Endothelial cell of umbilical vein (primary cell): ENCODE measurements at regions not wholly inside any gene's neighbourhood (a gene's known extent, or its start where the extent isn't known, plus 50 kb on each side); places are given as distances from the start of the nearest gene placed in this dataset.

Experiments
- BruUV-seq: library from RNA; stranded (reverse); fragments of 400-500 nt; replicated peaks from 2 replicates; lab custom pipeline; 2021; lab: Mats Ljungman, UMichigan
- CTCF ChIA-PET: fragments of 300-600, 350-600 bp; sonication (Branson Sonifier 250); formaldehyde crosslinking; loops from one replicate; lab custom pipeline; 2021; ENCODE audit warnings: antibody characterized with exemption, inconsistent platforms; lab: Charles Lee
- POLR2A ChIA-PET: fragments of 300-600, 350-600 bp; sonication (Branson Sonifier 250); formaldehyde crosslinking; loops from one replicate; lab custom pipeline; 2021; ENCODE audit warnings: antibody characterized with exemption, inconsistent platforms; lab: Charles Lee
- DNase-seq: peaks from one replicate; pipeline ENCODE4 v3.0.0-alpha.2; 2011; ENCODE audit warnings: low read depth, low spot score
- FAIRE-seq: peaks from 2 replicates; lab custom pipeline; 2011; peaks lifted over from hg19 to GRCh38; lab: Jason Lieb, UNC
- H2AFZ ChIP-seq: 2 replicates; pipeline ENCODE4 v1.6.0; 2012; ENCODE audit warnings: low read depth, low read length, control low read depth, inconsistent platforms
- H3K27ac ChIP-seq: 2 replicates; pipeline ENCODE4 v1.5.1; 2011; ENCODE audit warnings: low read depth, mild to moderate bottlenecking, control low read depth, low read length, moderate library complexity; ENCODE audit not compliant: insufficient read depth
- H3K27me3 ChIP-seq, 2 experiments: 2 replicates each; pipeline versions ENCODE4 v1.6.0 to v1.6.1; 2011; ENCODE audit warnings: low read length in 2 of 2, mixed read lengths in 1 of 2; ENCODE audit not compliant: control insufficient read depth in 2 of 2, insufficient read depth in 2 of 2
- H3K36me3 ChIP-seq, 2 experiments: 2 replicates in 1 of 2; 3 replicates in 1 of 2; pipeline ENCODE4 v1.5.1; 2011; ENCODE audit warnings: low read length in 2 of 2, mild to moderate bottlenecking in 1 of 2, moderate library complexity in 1 of 2; ENCODE audit not compliant: control insufficient read depth in 2 of 2, insufficient read depth in 2 of 2; ENCODE audit errors: extremely low read depth in 1 of 2
- H3K4me1 ChIP-seq: 3 replicates; pipeline ENCODE4 v1.5.1; 2011; ENCODE audit warnings: mild to moderate bottlenecking, low read length; ENCODE audit not compliant: control insufficient read depth, insufficient read depth; ENCODE audit errors: extremely low read depth
- H3K4me2 ChIP-seq: 2 replicates; pipeline ENCODE4 v1.6.1; 2011; ENCODE audit warnings: low read length, control low read depth, mixed read lengths; ENCODE audit not compliant: insufficient read depth
- H3K4me3 ChIP-seq, 3 experiments: fragments of 200-600 bp in 1 of 3; sonication (generic), shearing (Covaris generic) in 1 of 3; replicated peaks in 1 of 3; 2 replicates each; pipeline ENCODE4 v1.5.1; 2011 to 2016; ENCODE audit warnings: control low read depth in 3 of 3, low read length in 3 of 3, mild to moderate bottlenecking in 2 of 3, inconsistent platforms in 1 of 3, low read depth in 1 of 3, moderate library complexity in 1 of 3; ENCODE audit not compliant: insufficient read depth in 1 of 3
- H3K79me2 ChIP-seq: 2 replicates; pipeline ENCODE4 v1.6.0; 2012; ENCODE audit warnings: low read length, inconsistent platforms; ENCODE audit not compliant: control insufficient read depth, insufficient read depth
- H3K9ac ChIP-seq: replicated peaks from 2 replicates; pipeline ENCODE3; 2011; ENCODE audit warnings: low read length, control low read depth; ENCODE audit not compliant: insufficient read depth; ENCODE audit errors: extremely low read depth
- H3K9me1 ChIP-seq: replicated peaks from 3 replicates; pipeline ENCODE4 v1.6.0; 2011; ENCODE audit warnings: mild to moderate bottlenecking, low read length; ENCODE audit not compliant: control insufficient read depth, insufficient read depth; ENCODE audit errors: extremely low read depth
- H3K9me3 ChIP-seq: replicated peaks from 2 replicates; pipeline ENCODE4 v1.5.1; 2012; ENCODE audit warnings: low read length, inconsistent platforms; ENCODE audit not compliant: control insufficient read depth, insufficient read depth
- H4K20me1 ChIP-seq: replicated peaks from 2 replicates; pipeline ENCODE3; 2011; ENCODE audit warnings: mild to moderate bottlenecking, low read length; ENCODE audit not compliant: control insufficient read depth, insufficient read depth; ENCODE audit errors: extremely low read depth
- EZH2 ChIP-seq: IDR thresholded peaks from 2 replicates; pipeline ENCODE4 v1.6.1; 2012; ENCODE audit warnings: borderline replicate concordance, low read depth, mild to moderate bottlenecking, moderate library complexity, low read length, inconsistent platforms; ENCODE audit not compliant: severe bottlenecking
- FOS ChIP-seq: IDR thresholded peaks from 2 replicates; pipeline ENCODE4 v1.6.1; 2011; ENCODE audit warnings: mild to moderate bottlenecking, low read length, moderate library complexity, borderline replicate concordance; ENCODE audit not compliant: insufficient read depth
- GATA2 ChIP-seq: IDR thresholded peaks from 2 replicates; pipeline ENCODE4 v1.7.0; 2011; ENCODE audit warnings: low read depth, mild to moderate bottlenecking, moderate library complexity, mixed read lengths, low read length; ENCODE audit not compliant: insufficient read length, insufficient read depth
- JUN ChIP-seq: IDR thresholded peaks from 2 replicates; pipeline ENCODE4 v1.6.1; 2011; ENCODE audit warnings: borderline replicate concordance, low read depth; ENCODE audit not compliant: insufficient read length, insufficient read depth
- MYC ChIP-seq: IDR thresholded peaks from one replicate; pipeline ENCODE4 v1.6.1; 2011; ENCODE audit warnings: mild to moderate bottlenecking, low read depth, low read length
- POLR2A ChIP-seq: IDR thresholded peaks from 2 replicates; pipeline ENCODE4 v1.6.1; 2012; ENCODE audit warnings: low read depth, mild to moderate bottlenecking, control low read depth, low read length
- POLR2AphosphoS5 ChIP-seq: IDR thresholded peaks from 2 replicates; pipeline ENCODE4 v1.6.1; 2012; ENCODE audit warnings: low read depth, mild to moderate bottlenecking, control low read depth, low read length, moderate library complexity; ENCODE audit not compliant: insufficient read depth
- dilution Hi-C: fragments of 300-500 bp; cut with MboI; formaldehyde crosslinking; loops from one replicate; pipeline ENCODE4 v1.15.0; 2019; ENCODE audit warnings: low sequenced_read_pairs; ENCODE audit not compliant: extremely low pct_ligation_motif_present
- intact Hi-C: fragments of 100-400 bp; cut with micrococcal nuclease; formaldehyde crosslinking; loops from one replicate; pipeline ENCODE4 v1.10.0; 2022
- TF ChIP-seq, protein P1 (sequence below): IDR thresholded peaks from 2 replicates; pipeline ENCODE4 v1.6.1; 2011; ENCODE audit not compliant: insufficient read depth, insufficient read length
- TF ChIP-seq, protein P2 (sequence below), 2 donors: IDR thresholded peaks; 1 replicate in 1 of 2; 2 replicates in 1 of 2; pipeline ENCODE4 v1.5.1; 2011; ENCODE audit warnings: low read length in 2 of 2, mild to moderate bottlenecking in 2 of 2, moderate library complexity in 2 of 2, control low read depth in 1 of 2, inconsistent platforms in 1 of 2, low read depth in 1 of 2; ENCODE audit not compliant: insufficient read depth in 1 of 2; ENCODE audit errors: extremely low read depth in 1 of 2

DNA sequence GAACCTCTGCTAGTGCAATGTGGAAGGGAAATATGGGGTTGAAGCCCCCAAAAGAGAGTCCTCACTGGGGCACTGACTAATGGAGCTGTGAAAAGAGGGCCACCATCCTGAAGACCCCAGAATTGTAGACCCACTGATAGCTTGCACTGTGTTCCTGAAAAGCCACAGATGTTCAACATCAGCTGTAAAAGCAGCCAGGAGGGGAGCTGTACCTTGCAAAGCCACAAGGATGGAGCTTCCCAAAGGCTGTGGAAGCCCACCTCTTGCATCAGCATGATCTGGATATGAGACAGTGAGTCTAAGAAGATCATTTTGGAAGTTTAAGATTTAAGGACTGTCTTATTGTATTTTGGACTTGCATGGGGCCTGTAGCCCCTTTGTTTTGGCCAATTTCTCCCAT is 125.8 kb upstream of the TGFBR2 start:
- no peak overlapping the region for H3K27ac ChIP-seq
- no peaks in the 10 kb centered on the region for H3K9me1 ChIP-seq
- no peak overlapping the region for H3K4me2 ChIP-seq
- no peaks in the 10 kb centered on the region for H3K27me3 ChIP-seq
- TF ChIP-seq FOS (no peak), MYC (no peak), EZH2 (no peak), GATA2 (no peak), POLR2A (no peak)
- TF ChIP-seq, protein P1, sequence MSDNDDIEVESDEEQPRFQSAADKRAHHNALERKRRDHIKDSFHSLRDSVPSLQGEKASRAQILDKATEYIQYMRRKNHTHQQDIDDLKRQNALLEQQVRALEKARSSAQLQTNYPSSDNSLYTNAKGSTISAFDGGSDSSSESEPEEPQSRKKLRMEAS, result no peak
- no peaks in the 10 kb centered on the region for H3K79me2 ChIP-seq
- FAIRE-seq (no peak), DNase-seq (no peak)
- intact Hi-C loops (no loop called here), dilution Hi-C loops (no loop called here)
- no peaks in the 10 kb centered on the region for H4K20me1 ChIP-seq
- no TSS peak for BruUV-seq
- no peaks in the 10 kb centered on the region for H3K36me3 ChIP-seq
- POLR2A ChIA-PET, result no interaction called here
- H3K9ac ChIP-seq, result no peak overlapping the region
- H3K4me3 ChIP-seq, result no peak overlapping the region
- peaks cover 9% of the 10 kb centered on the region for H3K4me1 ChIP-seq
- CTCF ChIA-PET, result no interaction called here
- H3K9me3 ChIP-seq, result no peaks in the 10 kb centered on the region
- H2AFZ ChIP-seq, result no peak overlapping the region

DNA sequence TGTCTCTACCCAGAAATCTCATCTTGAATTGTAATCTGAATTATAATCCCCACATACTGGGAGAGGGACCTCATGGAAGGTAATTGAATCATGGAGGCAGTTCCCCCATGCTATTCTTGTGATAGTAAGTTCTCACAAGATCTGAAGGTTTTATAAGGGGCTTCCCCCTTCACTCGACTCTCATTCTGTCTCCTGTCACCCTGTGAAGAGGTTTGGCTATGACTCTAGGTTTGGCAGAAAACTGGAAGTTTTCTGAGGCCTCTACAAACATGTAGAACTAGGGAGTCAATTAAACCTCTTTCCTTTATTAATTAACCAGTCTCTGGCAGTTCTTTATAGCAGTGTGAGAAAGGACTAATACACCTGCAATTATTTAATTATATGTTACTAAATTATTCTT is 125.2 kb upstream of the TGFBR2 start:
- FAIRE-seq, result no peak
- dilution Hi-C loops, result no loop called here

More for the DNA sequence above, 125.2 kb upstream of the TGFBR2 start:
- H3K4me1 ChIP-seq, result peaks cover 8% of the 10 kb centered on the region
- BruUV-seq, result no TSS peak
- ChIA-PET CTCF (no interaction called here), POLR2A (no interaction called here)
- no peak overlapping the region for H2AFZ ChIP-seq
- H3K4me3 ChIP-seq, result no peak overlapping the region
- TF ChIP-seq JUN (no peak), FOS (no peak), GATA2 (no peak), EZH2 (no peak), POLR2A (no peak), POLR2AphosphoS5 (no peak), MYC (no peak)
- TF ChIP-seq, protein P2, sequence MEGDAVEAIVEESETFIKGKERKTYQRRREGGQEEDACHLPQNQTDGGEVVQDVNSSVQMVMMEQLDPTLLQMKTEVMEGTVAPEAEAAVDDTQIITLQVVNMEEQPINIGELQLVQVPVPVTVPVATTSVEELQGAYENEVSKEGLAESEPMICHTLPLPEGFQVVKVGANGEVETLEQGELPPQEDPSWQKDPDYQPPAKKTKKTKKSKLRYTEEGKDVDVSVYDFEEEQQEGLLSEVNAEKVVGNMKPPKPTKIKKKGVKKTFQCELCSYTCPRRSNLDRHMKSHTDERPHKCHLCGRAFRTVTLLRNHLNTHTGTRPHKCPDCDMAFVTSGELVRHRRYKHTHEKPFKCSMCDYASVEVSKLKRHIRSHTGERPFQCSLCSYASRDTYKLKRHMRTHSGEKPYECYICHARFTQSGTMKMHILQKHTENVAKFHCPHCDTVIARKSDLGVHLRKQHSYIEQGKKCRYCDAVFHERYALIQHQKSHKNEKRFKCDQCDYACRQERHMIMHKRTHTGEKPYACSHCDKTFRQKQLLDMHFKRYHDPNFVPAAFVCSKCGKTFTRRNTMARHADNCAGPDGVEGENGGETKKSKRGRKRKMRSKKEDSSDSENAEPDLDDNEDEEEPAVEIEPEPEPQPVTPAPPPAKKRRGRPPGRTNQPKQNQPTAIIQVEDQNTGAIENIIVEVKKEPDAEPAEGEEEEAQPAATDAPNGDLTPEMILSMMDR (IDR thresholded peaks at IDR 0.05; ENCODE audit: extremely low read depth in 1 of 2, insufficient read depth in 1 of 2, low read depth in 1 of 2, low read length in 2 of 2), result no peak
- TF ChIP-seq, protein P1, result no peak
- no peaks in the 10 kb centered on the region for H3K27me3 ChIP-seq
- no peaks in the 10 kb centered on the region for H3K79me2 ChIP-seq
- H3K9me1 ChIP-seq, result no peaks in the 10 kb centered on the region
- intact Hi-C loops, result no loop called here
- no peaks in the 10 kb centered on the region for H3K36me3 ChIP-seq
- H3K9ac ChIP-seq, result no peak overlapping the region
- DNase-seq, result no peak
- no peaks in the 10 kb centered on the region for H4K20me1 ChIP-seq
- no peak overlapping the region for H3K27ac ChIP-seq
- no peaks in the 10 kb centered on the region for H3K9me3 ChIP-seq
- H3K4me2 ChIP-seq, result no peak overlapping the region
